HG03565 (cell line): ENCODE measurements at regions not wholly inside any gene's neighbourhood (a gene's known extent, or its start where the extent isn't known, plus 50 kb on each side); places are given as distances from the start of the nearest gene placed in this dataset.
"Not testable (repeated sequence)": the region's sequence is repeated elsewhere in the genome, so short reads cannot be mapped to it uniquely, and the experiment has no call there.

ENCODE experiments used
- ATAC-seq: cut with Tn5 transposase; IDR thresholded peaks from one replicate; pipeline ENCODE4 v1.9.1; 2021; ENCODE audit warnings: mild to moderate bottlenecking, moderate library complexity; ENCODE audit not compliant: unreplicated experiment

- no peak for ATAC-seq
These were observed 154.4 kb downstream of the OXSM start for GRCh38 chr3:25944329-25944728.

GRCh38 chr3:25945366-25945765 lies 155.5 kb downstream of the OXSM start:
- ATAC-seq, result no peak

GRCh38 chr3:25945836-25946235 lies 155.9 kb downstream of the OXSM start:
- no peak for ATAC-seq

- ATAC-seq, result no peak
These were observed 162.2 kb downstream of the OXSM start for GRCh38 chr3:25952133-25952532.

- no peak for ATAC-seq
These were observed 167.1 kb downstream of the OXSM start for GRCh38 chr3:25957026-25957425.

GRCh38 chr3:25960776-25961175 lies 170.9 kb downstream of the OXSM start:
- no peak for ATAC-seq

- ATAC-seq, result no peak
These were observed 172.4 kb downstream of the OXSM start for GRCh38 chr3:25962255-25962654.

GRCh38 chr3:25964141-25964540 lies 174.3 kb downstream of the OXSM start:
- ATAC-seq, result no peak

- ATAC-seq, result no peak
These were observed 177.5 kb downstream of the OXSM start for GRCh38 chr3:25967385-25967784.

- ATAC-seq, result no peak
These were observed 181.8 kb downstream of the OXSM start for GRCh38 chr3:25971736-25972135.

GRCh38 chr3:25973122-25973521 lies 183.2 kb downstream of the OXSM start:
- no peak for ATAC-seq

- no peak for ATAC-seq
These were observed 192.9 kb downstream of the OXSM start for GRCh38 chr3:25982756-25983155.

- no peak for ATAC-seq
These were observed 195.7 kb downstream of the OXSM start for GRCh38 chr3:25985621-25986020.

- ATAC-seq, result no peak
These were observed 202.7 kb downstream of the OXSM start for GRCh38 chr3:25992606-25993005.

- no peak for ATAC-seq
These were observed 214.3 kb downstream of the OXSM start for GRCh38 chr3:26004172-26004571.

GRCh38 chr3:26011276-26011675 lies 221.4 kb downstream of the OXSM start:
- no peak for ATAC-seq

GRCh38 chr3:26012241-26012745 lies 222.4 kb downstream of the OXSM start:
- no peak for ATAC-seq

GRCh38 chr3:26015752-26016151 lies 225.9 kb downstream of the OXSM start:
- ATAC-seq, result no peak

- no peak for ATAC-seq
These were observed 229.0 kb downstream of the OXSM start for GRCh38 chr3:26018889-26019288.

- not testable (repeated sequence) for ATAC-seq
These were observed 234.3 kb downstream of the OXSM start for GRCh38 chr3:26024206-26024605.

- no peak for ATAC-seq
These were observed 239.4 kb downstream of the OXSM start for GRCh38 chr3:26029321-26029720.

GRCh38 chr3:26042126-26042525 lies 252.2 kb downstream of the OXSM start:
- not testable (repeated sequence) for ATAC-seq

- ATAC-seq, result no peak
These were observed 260.1 kb downstream of the OXSM start for GRCh38 chr3:26049951-26050350.

- no peak for ATAC-seq
These were observed 260.9 kb downstream of the OXSM start for GRCh38 chr3:26050776-26051175.
